Loucy (cell line): ENCODE measurements at regions not wholly inside any gene's neighbourhood (a gene's known extent, or its start where the extent isn't known, plus 50 kb on each side); places are given as distances from the start of the nearest gene placed in this dataset.

Experiments used
- EZH2phosphoT487 ChIP-seq: fragments of 200-600 bp; IDR thresholded peaks from 2 replicates; pipeline ENCODE4 v1.6.1; 2018; ENCODE audit warnings: antibody characterized with exemption, mild to moderate bottlenecking, moderate library complexity, borderline replicate concordance
- TF ChIP-seq, protein P1 (sequence below): fragments of 200-600 bp; sonication (generic); conservative IDR thresholded peaks from 2 replicates; pipeline ENCODE4 v1.5.1; 2014; ENCODE audit warnings: mild to moderate bottlenecking, antibody characterized with exemption, low read length

GRCh38 chr10:4004144-4004543 lies 219.1 kb upstream of the KLF6 start:
- TF ChIP-seq, protein P1, sequence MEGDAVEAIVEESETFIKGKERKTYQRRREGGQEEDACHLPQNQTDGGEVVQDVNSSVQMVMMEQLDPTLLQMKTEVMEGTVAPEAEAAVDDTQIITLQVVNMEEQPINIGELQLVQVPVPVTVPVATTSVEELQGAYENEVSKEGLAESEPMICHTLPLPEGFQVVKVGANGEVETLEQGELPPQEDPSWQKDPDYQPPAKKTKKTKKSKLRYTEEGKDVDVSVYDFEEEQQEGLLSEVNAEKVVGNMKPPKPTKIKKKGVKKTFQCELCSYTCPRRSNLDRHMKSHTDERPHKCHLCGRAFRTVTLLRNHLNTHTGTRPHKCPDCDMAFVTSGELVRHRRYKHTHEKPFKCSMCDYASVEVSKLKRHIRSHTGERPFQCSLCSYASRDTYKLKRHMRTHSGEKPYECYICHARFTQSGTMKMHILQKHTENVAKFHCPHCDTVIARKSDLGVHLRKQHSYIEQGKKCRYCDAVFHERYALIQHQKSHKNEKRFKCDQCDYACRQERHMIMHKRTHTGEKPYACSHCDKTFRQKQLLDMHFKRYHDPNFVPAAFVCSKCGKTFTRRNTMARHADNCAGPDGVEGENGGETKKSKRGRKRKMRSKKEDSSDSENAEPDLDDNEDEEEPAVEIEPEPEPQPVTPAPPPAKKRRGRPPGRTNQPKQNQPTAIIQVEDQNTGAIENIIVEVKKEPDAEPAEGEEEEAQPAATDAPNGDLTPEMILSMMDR = no peak
- TF ChIP-seq EZH2phosphoT487 = no peak
